ENCODE measurements at regions not wholly inside any gene's neighbourhood (a gene's known extent, or its start where the extent isn't known, plus 50 kb on each side); places are given as distances from the start of the nearest gene placed in this dataset.

DNA sequence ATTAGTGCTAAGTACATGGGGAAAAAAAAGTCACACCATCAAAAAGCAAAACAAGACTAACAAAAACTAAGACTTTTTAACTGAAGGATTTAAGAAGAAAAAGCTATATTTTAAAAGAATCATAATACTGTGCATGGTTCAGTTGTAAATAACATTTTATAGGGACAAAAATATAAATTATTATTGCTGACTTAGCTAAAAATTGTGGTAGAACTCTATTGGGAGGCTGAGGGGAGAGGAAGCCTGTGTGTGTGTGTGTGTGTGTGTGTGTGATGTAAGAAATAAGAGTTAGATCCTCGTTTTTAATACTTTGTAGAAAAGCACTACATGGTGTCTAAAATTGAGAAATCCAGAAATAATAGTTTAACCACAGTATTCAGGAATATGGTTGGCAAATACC lies 1950.9 kb upstream of the TENM3 start:
- ChIA-PET CTCF (no interaction called here), POLR2A (no interaction called here), RAD21 (ENCODE audit: low non-redundant PET in 1 of 2, low total read pairs in 2 of 2, uncharacterized antibody in 2 of 2, unreplicated experiment in 2 of 2) (no interaction called here)
- H3K79me2 ChIP-seq (ENCODE audit: insufficient read depth, low read length): no peaks in the 10 kb centered on the region
- no peak overlapping the region for H3K27ac ChIP-seq (ENCODE audit: low read depth, low read length)
- ATAC-seq (no peak), DNase-seq (ENCODE audit: low read depth, low spot score) (no peak)
- no peak overlapping the region for H3K9ac ChIP-seq (ENCODE audit: low read length)
- no peak overlapping the region for H2AFZ ChIP-seq (ENCODE audit: low read depth, low read length, poor library complexity, severe bottlenecking)
- H3K27me3 ChIP-seq (ENCODE audit: insufficient read depth, low read length): no peaks in the 10 kb centered on the region
- no TSS peak for BruUV-seq (replicated peaks)
- no peaks in the 10 kb centered on the region for H3K9me2 ChIP-seq (ENCODE audit: insufficient read depth)
- TF ChIP-seq TCF7L2 (IDR thresholded peaks at IDR 0.05; ENCODE audit: borderline replicate concordance, extremely low read depth, insufficient read depth, insufficient read length) (no peak), EGR1 (IDR thresholded peaks at IDR 0.05; ENCODE audit: low read depth) (no peak), CBX3 (IDR thresholded peaks at IDR 0.05; ENCODE audit: low read depth) (no peak), JUND (IDR thresholded peaks at IDR 0.05) (no peak), EZH2phosphoT487 (IDR thresholded peaks at IDR 0.05; ENCODE audit: borderline replicate concordance) (no peak), RAD21 (IDR thresholded peaks at IDR 0.05; ENCODE audit: low read depth) (no peak), POLR2A (IDR thresholded peaks at IDR 0.05; ENCODE audit: borderline replicate concordance, extremely low read depth, insufficient read depth, insufficient read length) (no peak), SP1 (IDR thresholded peaks at IDR 0.05; ENCODE audit: low read depth) (no peak)
- TF ChIP-seq, protein P1, sequence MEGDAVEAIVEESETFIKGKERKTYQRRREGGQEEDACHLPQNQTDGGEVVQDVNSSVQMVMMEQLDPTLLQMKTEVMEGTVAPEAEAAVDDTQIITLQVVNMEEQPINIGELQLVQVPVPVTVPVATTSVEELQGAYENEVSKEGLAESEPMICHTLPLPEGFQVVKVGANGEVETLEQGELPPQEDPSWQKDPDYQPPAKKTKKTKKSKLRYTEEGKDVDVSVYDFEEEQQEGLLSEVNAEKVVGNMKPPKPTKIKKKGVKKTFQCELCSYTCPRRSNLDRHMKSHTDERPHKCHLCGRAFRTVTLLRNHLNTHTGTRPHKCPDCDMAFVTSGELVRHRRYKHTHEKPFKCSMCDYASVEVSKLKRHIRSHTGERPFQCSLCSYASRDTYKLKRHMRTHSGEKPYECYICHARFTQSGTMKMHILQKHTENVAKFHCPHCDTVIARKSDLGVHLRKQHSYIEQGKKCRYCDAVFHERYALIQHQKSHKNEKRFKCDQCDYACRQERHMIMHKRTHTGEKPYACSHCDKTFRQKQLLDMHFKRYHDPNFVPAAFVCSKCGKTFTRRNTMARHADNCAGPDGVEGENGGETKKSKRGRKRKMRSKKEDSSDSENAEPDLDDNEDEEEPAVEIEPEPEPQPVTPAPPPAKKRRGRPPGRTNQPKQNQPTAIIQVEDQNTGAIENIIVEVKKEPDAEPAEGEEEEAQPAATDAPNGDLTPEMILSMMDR (IDR thresholded peaks at IDR 0.05 in 2 of 3, conservative IDR thresholded peaks at IDR 0.05 in 1 of 3; ENCODE audit: borderline replicate concordance in 1 of 3, insufficient read depth in 1 of 3, low read depth in 2 of 3, low read length in 2 of 3): no peak
- no peak overlapping the region for H3K4me2 ChIP-seq (ENCODE audit: low read length)
- H3K9me3 ChIP-seq (ENCODE audit: control insufficient read depth in 1 of 2, insufficient read depth in 1 of 2, low read depth in 1 of 2, low read length in 2 of 2): no peaks in the 10 kb centered on the region
- H3K4me1 ChIP-seq (ENCODE audit: control insufficient read depth in 1 of 2, insufficient read depth in 2 of 2, low read length in 2 of 2): no peaks in the 10 kb centered on the region
- intact Hi-C loops (cut with micrococcal nuclease): no loop called here
- H3K4me3 ChIP-seq (replicated peaks in 1 of 2; ENCODE audit: low read depth in 1 of 2, low read length in 2 of 2): no peak overlapping the region
- H3K36me3 ChIP-seq (ENCODE audit: control insufficient read depth in 1 of 2, insufficient read depth in 2 of 2, low read length in 2 of 2): no peaks in the 10 kb centered on the region
- no peaks in the 10 kb centered on the region for H4K20me1 ChIP-seq (ENCODE audit: insufficient read depth)

DNA sequence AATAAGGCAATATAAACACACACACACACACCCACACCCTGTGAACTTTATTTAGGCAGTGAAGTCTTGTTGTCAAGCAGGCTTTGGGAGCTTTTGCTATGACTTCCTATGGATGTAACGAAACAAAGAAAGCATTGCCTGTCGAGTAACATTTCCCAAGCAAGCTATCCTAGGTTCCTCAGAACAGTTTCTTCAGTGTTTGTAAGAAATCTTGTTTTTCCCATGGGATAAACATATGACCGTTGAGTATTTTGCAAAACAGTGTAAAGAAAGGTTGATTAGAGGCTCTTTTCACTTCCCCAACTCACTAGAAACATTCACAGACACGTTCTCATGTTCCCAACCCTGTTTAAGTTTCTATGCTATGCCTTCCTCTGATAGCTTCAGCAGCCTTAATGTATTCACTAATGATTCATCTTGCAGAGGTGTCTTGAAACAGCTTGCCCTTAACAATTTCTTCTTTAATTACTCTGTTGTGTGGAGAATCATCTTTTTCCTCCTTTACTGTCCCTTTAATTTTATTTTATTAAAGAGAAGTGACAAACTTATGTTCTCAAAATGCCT lies 1947.1 kb upstream of the TENM3 start:
- Histone ChIP-seq H3K9ac (ENCODE audit: low read length) (no peak overlapping the region), H3K27me3 (ENCODE audit: insufficient read depth, low read length) (no peaks in the 10 kb centered on the region), H3K79me2 (ENCODE audit: insufficient read depth, low read length) (no peaks in the 10 kb centered on the region), H3K4me2 (ENCODE audit: low read length) (no peak overlapping the region), H3K4me3 (replicated peaks in 1 of 2; ENCODE audit: low read depth in 1 of 2, low read length in 2 of 2) (no peak overlapping the region), H3K36me3 (ENCODE audit: control insufficient read depth in 1 of 2, insufficient read depth in 2 of 2, low read length in 2 of 2) (no peaks in the 10 kb centered on the region), H3K9me3 (ENCODE audit: control insufficient read depth in 1 of 2, insufficient read depth in 1 of 2, low read depth in 1 of 2, low read length in 2 of 2) (no peaks in the 10 kb centered on the region), H2AFZ (ENCODE audit: low read depth, low read length, poor library complexity, severe bottlenecking) (no peak overlapping the region), H3K9me2 (ENCODE audit: insufficient read depth) (no peaks in the 10 kb centered on the region), H4K20me1 (ENCODE audit: insufficient read depth) (no peaks in the 10 kb centered on the region), H3K4me1 (ENCODE audit: control insufficient read depth in 1 of 2, insufficient read depth in 2 of 2, low read length in 2 of 2) (no peaks in the 10 kb centered on the region), H3K27ac (ENCODE audit: low read depth, low read length) (no peak overlapping the region)
- no peak for DNase-seq (ENCODE audit: low read depth, low spot score)
- no TSS peak for BruUV-seq (replicated peaks)
- TF ChIP-seq, protein P2, sequence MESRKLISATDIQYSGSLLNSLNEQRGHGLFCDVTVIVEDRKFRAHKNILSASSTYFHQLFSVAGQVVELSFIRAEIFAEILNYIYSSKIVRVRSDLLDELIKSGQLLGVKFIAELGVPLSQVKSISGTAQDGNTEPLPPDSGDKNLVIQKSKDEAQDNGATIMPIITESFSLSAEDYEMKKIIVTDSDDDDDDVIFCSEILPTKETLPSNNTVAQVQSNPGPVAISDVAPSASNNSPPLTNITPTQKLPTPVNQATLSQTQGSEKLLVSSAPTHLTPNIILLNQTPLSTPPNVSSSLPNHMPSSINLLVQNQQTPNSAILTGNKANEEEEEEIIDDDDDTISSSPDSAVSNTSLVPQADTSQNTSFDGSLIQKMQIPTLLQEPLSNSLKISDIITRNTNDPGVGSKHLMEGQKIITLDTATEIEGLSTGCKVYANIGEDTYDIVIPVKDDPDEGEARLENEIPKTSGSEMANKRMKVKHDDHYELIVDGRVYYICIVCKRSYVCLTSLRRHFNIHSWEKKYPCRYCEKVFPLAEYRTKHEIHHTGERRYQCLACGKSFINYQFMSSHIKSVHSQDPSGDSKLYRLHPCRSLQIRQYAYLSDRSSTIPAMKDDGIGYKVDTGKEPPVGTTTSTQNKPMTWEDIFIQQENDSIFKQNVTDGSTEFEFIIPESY (IDR thresholded peaks at IDR 0.05; ENCODE audit: extremely low read depth, insufficient replicate concordance, low read length): no peak
- no peak for TF ChIP-seq SIN3A (IDR thresholded peaks at IDR 0.05; ENCODE audit: low read depth)
- TF ChIP-seq, protein P3, sequence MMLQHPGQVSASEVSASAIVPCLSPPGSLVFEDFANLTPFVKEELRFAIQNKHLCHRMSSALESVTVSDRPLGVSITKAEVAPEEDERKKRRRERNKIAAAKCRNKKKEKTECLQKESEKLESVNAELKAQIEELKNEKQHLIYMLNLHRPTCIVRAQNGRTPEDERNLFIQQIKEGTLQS (IDR thresholded peaks at IDR 0.05): no peak
- intact Hi-C loops (cut with micrococcal nuclease): no loop called here
- ATAC-seq: no peak
- ChIA-PET RAD21 (ENCODE audit: low non-redundant PET in 1 of 2, low total read pairs in 2 of 2, uncharacterized antibody in 2 of 2, unreplicated experiment in 2 of 2) (no interaction called here), CTCF (no interaction called here), POLR2A (no interaction called here)

Measured in HCT116 (cell line).